Osteocyte (in vitro differentiated cells): ENCODE measurements at regions not wholly inside any gene's neighbourhood (a gene's known extent, or its start where the extent isn't known, plus 50 kb on each side); places are given as distances from the start of the nearest gene placed in this dataset.

Source experiments
- DNase-seq: peaks from one replicate; pipeline ENCODE4 v3.0.0; 2021; ENCODE audit warnings: mixed read lengths; ENCODE audit not compliant: unreplicated experiment; ENCODE audit errors: extremely low spot score
- H3K27ac Mint-ChIP-seq: one replicate; pipeline ENCODE4 v1.8.0; 2021; ENCODE audit warnings: mild to moderate bottlenecking, mixed read lengths; ENCODE audit not compliant: unreplicated experiment
- H3K27me3 Mint-ChIP-seq: one replicate; pipeline ENCODE4 v1.8.0; 2021; ENCODE audit warnings: mixed read lengths; ENCODE audit not compliant: unreplicated experiment
- H3K36me3 Mint-ChIP-seq: one replicate; pipeline ENCODE4 v1.8.0; 2021; ENCODE audit warnings: mixed read lengths; ENCODE audit not compliant: unreplicated experiment
- H3K4me1 Mint-ChIP-seq: one replicate; pipeline ENCODE4 v1.8.0; 2021; ENCODE audit warnings: mixed read lengths; ENCODE audit not compliant: unreplicated experiment
- H3K4me3 Mint-ChIP-seq: one replicate; pipeline ENCODE4 v1.8.0; 2021; ENCODE audit warnings: mild to moderate bottlenecking, moderate library complexity, mixed read lengths; ENCODE audit not compliant: unreplicated experiment
- H3K9me3 Mint-ChIP-seq: one replicate; pipeline ENCODE4 v1.8.0; 2021; ENCODE audit warnings: mixed read lengths; ENCODE audit not compliant: unreplicated experiment
- TF ChIP-seq, protein P1 (sequence below): fragments of 200-600 bp; sonication (generic); IDR thresholded peaks from 2 replicates; pipeline ENCODE4 v1.5.0; 2021; ENCODE audit warnings: antibody characterized with exemption, mild to moderate bottlenecking, moderate library complexity

DNA sequence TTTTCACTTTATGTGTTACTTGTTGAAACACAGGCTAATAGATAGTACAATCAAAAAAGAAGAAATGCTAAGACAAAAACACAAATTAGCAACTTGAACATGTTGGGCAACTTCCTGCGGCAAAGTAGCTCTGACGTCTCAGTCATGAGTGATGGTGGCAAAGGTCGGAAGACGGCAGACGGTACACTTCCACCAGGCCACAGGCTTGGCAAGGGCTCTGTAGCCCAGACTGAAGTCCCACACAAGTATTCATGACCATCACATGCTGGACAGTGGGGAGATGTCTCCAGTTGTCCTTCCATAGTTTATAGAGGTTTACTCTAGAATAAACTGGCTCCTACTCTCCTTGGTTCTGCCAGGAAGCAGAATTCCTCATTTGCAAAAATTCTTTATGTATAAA, 831.3 kb downstream of the MTRR start:
- TF ChIP-seq, protein P1, sequence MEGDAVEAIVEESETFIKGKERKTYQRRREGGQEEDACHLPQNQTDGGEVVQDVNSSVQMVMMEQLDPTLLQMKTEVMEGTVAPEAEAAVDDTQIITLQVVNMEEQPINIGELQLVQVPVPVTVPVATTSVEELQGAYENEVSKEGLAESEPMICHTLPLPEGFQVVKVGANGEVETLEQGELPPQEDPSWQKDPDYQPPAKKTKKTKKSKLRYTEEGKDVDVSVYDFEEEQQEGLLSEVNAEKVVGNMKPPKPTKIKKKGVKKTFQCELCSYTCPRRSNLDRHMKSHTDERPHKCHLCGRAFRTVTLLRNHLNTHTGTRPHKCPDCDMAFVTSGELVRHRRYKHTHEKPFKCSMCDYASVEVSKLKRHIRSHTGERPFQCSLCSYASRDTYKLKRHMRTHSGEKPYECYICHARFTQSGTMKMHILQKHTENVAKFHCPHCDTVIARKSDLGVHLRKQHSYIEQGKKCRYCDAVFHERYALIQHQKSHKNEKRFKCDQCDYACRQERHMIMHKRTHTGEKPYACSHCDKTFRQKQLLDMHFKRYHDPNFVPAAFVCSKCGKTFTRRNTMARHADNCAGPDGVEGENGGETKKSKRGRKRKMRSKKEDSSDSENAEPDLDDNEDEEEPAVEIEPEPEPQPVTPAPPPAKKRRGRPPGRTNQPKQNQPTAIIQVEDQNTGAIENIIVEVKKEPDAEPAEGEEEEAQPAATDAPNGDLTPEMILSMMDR: no peak
- DNase-seq: no peak

DNA sequence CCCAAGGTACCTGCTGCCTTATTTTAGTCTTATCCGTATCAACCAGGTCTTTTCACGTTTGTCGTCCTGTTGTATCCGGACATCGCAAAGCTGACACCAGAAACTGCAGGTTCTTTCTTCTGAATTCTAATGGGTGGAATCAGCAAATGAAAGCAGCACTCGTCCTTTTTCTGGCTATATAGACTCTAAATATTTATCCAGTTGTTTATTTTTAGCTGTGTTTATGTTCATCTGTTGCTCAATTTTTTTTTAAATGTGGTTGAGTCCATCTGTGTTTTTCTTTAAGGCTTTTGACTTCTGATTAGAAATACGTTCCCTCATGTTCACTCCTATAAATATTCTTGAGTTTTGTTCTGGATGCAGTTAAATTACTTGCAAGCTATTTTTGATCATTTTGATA, 831.7 kb downstream of the MTRR start:
- H3K4me3 Mint-ChIP-seq: no peak overlapping the region
- no peaks in the 10 kb centered on the region for H3K36me3 Mint-ChIP-seq
- TF ChIP-seq, protein P1: no peak
- DNase-seq: no peak
- no peaks in the 10 kb centered on the region for H3K4me1 Mint-ChIP-seq
- H3K27ac Mint-ChIP-seq: no peak overlapping the region
- peaks cover 3% of the 10 kb centered on the region for H3K9me3 Mint-ChIP-seq
- peaks cover 3% of the 10 kb centered on the region for H3K27me3 Mint-ChIP-seq

More for the DNA sequence above, 831.3 kb downstream of the MTRR start:
- Mint-ChIP-seq H3K4me1 (no peaks in the 10 kb centered on the region), H3K9me3 (peaks cover 3% of the 10 kb centered on the region), H3K27ac (no peak overlapping the region), H3K36me3 (no peaks in the 10 kb centered on the region), H3K27me3 (peaks cover 5% of the 10 kb centered on the region), H3K4me3 (no peak overlapping the region)

DNA sequence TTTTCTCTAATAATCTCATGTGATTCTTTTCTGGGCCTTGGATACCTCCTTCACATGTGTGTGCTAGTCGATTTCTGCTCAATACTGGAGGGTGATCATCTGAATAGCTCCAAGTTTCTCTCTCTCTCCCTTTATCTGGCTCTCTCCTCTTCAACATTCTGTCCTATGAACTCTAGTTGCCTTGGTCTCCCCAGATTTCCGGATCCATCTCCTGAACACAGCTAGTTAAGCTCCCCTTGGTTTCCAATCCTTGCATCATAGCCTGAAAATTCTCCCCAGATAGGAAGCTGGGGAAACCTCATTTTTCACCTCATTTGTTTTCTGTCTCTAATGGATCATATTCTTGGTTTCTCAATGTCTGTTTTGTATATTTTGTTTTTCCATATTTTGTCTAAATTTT, 832.3 kb downstream of the MTRR start:
- no peak for DNase-seq
- no peaks in the 10 kb centered on the region for H3K36me3 Mint-ChIP-seq

DNA sequence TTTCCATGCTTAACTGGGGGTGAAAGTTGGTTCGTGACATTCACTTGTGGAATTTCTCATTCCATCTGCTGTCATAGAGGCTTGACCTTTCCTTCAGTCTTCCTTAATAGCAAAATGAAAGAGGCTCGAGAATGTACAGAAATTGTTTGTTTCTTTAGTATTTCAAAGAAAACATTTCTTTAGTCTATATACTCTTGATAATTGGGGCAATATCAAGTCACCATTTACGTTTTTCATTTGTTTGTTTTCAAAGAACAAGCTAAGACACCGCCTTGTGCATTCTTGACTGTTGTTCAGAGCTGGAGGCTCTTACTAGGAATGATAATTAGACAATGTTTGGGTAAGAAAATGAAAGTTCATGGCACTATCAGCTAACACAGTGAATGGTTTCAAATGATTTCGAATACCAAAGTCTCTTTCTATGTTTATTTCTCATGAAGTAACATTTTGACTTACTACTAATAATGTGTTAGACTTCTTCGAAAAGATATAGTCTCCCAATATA, 835.4 kb downstream of the SEMA5A start:
- TF ChIP-seq, protein P1: no peak
- Mint-ChIP-seq H3K27ac (no peak overlapping the region), H3K4me3 (no peak overlapping the region), H3K36me3 (no peaks in the 10 kb centered on the region), H3K9me3 (peaks cover 8% of the 10 kb centered on the region), H3K27me3 (no peaks in the 10 kb centered on the region), H3K4me1 (peaks cover 9% of the 10 kb centered on the region)
- no peak for DNase-seq

More for the DNA sequence above, 832.3 kb downstream of the MTRR start:
- TF ChIP-seq, protein P1: no peak
- peaks cover 3% of the 10 kb centered on the region for H3K9me3 Mint-ChIP-seq
- no peak overlapping the region for H3K27ac Mint-ChIP-seq
- H3K4me1 Mint-ChIP-seq: no peaks in the 10 kb centered on the region
- no peaks in the 10 kb centered on the region for H3K27me3 Mint-ChIP-seq
- no peak overlapping the region for H3K4me3 Mint-ChIP-seq

DNA sequence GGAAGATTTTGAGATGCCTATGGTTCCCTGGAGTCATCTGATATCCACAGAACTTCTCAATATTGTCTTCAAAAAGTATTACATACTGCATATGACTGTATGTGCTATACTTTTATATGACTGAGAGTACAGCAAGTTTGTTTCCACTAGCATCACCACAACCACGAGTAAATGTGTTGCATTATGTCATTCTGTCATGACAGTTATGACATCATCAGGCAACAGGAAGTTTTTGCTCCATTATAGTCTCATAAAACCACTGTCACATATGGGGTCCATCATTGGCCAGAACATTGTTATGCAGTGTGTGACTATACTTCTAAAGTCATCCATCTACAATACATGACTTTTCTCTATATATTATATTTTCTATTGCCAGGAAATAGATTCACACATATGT, 831.7 kb downstream of the SEMA5A start:
- DNase-seq: no peak
- H3K27me3 Mint-ChIP-seq: no peaks in the 10 kb centered on the region
- no peak overlapping the region for H3K4me3 Mint-ChIP-seq
- H3K4me1 Mint-ChIP-seq: peaks cover 9% of the 10 kb centered on the region
- no peak overlapping the region for H3K27ac Mint-ChIP-seq
- TF ChIP-seq, protein P1: no peak
- H3K36me3 Mint-ChIP-seq: no peaks in the 10 kb centered on the region
- H3K9me3 Mint-ChIP-seq: no peaks in the 10 kb centered on the region
